Tibial nerve (tissue), 4 donors: ENCODE measurements at regions not wholly inside any gene's neighbourhood (a gene's known extent, or its start where the extent isn't known, plus 50 kb on each side); places are given as distances from the start of the nearest gene placed in this dataset.

Source experiments
- DNase-seq, 2 donors: peaks; one replicate each; pipeline ENCODE4 v3.0.0-alpha.2; 2019; ENCODE audit warnings: low spot score in 2 of 2
- H3K27ac ChIP-seq, 4 donors: fragments of 200-600 bp; sonication (generic) in 3 of 4; one replicate each; pipeline ENCODE4 v1.5.1; 2017 to 2019; ENCODE audit warnings: mild to moderate bottlenecking in 1 of 4
- H3K27me3 ChIP-seq, 2 donors: fragments of 200-600 bp; sonication (generic) in 1 of 2; one replicate each; pipeline versions ENCODE4 v1.5.1 to v1.6.0; 2017 to 2019
- H3K36me3 ChIP-seq, 3 donors: fragments of 200-600 bp; sonication (generic); one replicate each; pipeline ENCODE4 v1.5.1; 2018 to 2019
- H3K4me1 ChIP-seq, 4 donors: fragments of 200-600 bp; sonication (generic) in 3 of 4; one replicate each; pipeline ENCODE4 v1.5.1; 2017 to 2019
- H3K4me3 ChIP-seq, 4 donors: fragments of 200-600 bp; sonication (generic) in 3 of 4; one replicate each; pipeline ENCODE4 v1.5.1; 2017 to 2019; ENCODE audit warnings: mild to moderate bottlenecking in 1 of 4, moderate library complexity in 1 of 4
- H3K9me3 ChIP-seq, 4 donors: fragments of 200-600 bp; sonication (generic) in 3 of 4; one replicate each; pipeline ENCODE4 v1.5.1; 2017 to 2019
- EP300 ChIP-seq, 2 donors: sonication (generic); formaldehyde crosslinking; IDR thresholded peaks; one replicate each; pipeline ENCODE4 v1.6.1; 2017; ENCODE audit warnings: antibody characterized with exemption in 2 of 2, mild to moderate bottlenecking in 1 of 2
- POLR2A ChIP-seq, 2 donors: fragments of 450-650 bp; IDR thresholded peaks; one replicate each; pipeline ENCODE4 v1.6.1; 2017; ENCODE audit warnings: antibody characterized with exemption in 2 of 2, mild to moderate bottlenecking in 2 of 2, moderate library complexity in 2 of 2
- WGBS, 2 donors: methylation state at CpG; one replicate each; pipeline ENCODE4 v1.1.5; 2018; 5-methylcytosine and 5-hydroxymethylcytosine counted together
- TF ChIP-seq, protein P1 (sequence below), 5 experiments: fragments of 200-600 bp in 3 of 5; fragments of 450-650 bp in 2 of 5; sonication (generic) in 3 of 5; IDR thresholded peaks; one replicate each; pipeline ENCODE4 v1.5.1; 2016 to 2019; ENCODE audit warnings: antibody characterized with exemption in 5 of 5, mild to moderate bottlenecking in 3 of 5, moderate library complexity in 2 of 5

DNA sequence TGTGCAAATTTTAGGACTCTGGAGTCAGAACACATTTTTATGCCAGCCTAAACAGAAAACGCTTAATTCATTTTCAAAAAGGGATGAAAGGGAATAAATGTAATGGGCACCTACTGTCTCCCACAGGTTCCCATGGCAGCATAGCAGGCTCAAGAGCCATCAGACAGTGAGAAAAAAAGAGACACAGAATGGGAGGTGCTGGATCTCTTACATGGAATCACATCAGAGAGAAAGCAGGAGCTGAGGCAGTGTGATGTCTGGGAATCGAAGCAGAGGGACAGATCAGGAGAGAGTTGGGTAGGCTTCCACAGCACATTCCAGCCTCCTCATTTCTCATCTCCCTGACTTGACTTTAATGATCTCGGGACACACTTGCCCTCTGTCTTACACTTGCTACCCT, 684.3 kb downstream of the KCNJ3 start:
- no peak for DNase-seq
- no peak overlapping the region for H3K27ac ChIP-seq
- H3K4me1 ChIP-seq = peaks cover 0 to 12% (median 3%) of the 10 kb centered on the region in 4 donors
- no peak overlapping the region for H3K4me3 ChIP-seq
- WGBS, 2 donors = 49 to 66% methylated on average over 3 of the region's 3 CpGs
- no peaks in the 10 kb centered on the region for H3K27me3 ChIP-seq
- no peaks in the 10 kb centered on the region for H3K9me3 ChIP-seq
- TF ChIP-seq, protein P1, sequence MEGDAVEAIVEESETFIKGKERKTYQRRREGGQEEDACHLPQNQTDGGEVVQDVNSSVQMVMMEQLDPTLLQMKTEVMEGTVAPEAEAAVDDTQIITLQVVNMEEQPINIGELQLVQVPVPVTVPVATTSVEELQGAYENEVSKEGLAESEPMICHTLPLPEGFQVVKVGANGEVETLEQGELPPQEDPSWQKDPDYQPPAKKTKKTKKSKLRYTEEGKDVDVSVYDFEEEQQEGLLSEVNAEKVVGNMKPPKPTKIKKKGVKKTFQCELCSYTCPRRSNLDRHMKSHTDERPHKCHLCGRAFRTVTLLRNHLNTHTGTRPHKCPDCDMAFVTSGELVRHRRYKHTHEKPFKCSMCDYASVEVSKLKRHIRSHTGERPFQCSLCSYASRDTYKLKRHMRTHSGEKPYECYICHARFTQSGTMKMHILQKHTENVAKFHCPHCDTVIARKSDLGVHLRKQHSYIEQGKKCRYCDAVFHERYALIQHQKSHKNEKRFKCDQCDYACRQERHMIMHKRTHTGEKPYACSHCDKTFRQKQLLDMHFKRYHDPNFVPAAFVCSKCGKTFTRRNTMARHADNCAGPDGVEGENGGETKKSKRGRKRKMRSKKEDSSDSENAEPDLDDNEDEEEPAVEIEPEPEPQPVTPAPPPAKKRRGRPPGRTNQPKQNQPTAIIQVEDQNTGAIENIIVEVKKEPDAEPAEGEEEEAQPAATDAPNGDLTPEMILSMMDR (IDR thresholded peaks at IDR 0.05) = no peak
- TF ChIP-seq POLR2A (IDR thresholded peaks at IDR 0.05) = no peak
- no peak for TF ChIP-seq EP300 (IDR thresholded peaks at IDR 0.05)
- H3K36me3 ChIP-seq = no peaks in the 10 kb centered on the region

DNA sequence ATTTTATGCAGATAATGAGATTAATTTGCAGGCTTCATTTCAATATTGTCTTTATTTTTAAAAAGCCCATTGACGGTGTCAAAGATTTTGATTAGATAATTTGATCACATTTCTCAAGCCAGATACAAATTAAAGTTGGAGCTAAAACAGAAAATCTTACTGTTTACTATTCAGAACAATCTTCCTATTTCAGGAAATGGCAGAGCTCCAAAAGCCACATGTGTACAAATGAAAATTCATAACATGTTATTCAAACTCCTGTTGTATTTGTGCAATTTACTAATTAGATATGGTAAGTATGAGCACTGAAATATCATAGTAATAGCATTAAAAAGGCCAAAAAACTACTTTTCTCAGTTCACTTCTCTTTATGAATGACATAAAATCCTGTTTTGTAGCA, 682.9 kb downstream of the KCNJ3 start:
- 20 to 28% methylated on average over 1 of the region's 1 CpG for WGBS, 2 donors
- Histone ChIP-seq H3K36me3 (no peaks in the 10 kb centered on the region), H3K4me1 (peaks cover 0 to 16% (median 3%) of the 10 kb centered on the region in 4 donors), H3K27ac (no peak overlapping the region), H3K9me3 (no peaks in the 10 kb centered on the region), H3K4me3 (no peak overlapping the region), H3K27me3 (no peaks in the 10 kb centered on the region)
- TF ChIP-seq EP300 (IDR thresholded peaks at IDR 0.05) = no peak
- no peak for TF ChIP-seq POLR2A (IDR thresholded peaks at IDR 0.05)
- TF ChIP-seq, protein P1 (IDR thresholded peaks at IDR 0.05) = no peak
- no peak for DNase-seq

DNA sequence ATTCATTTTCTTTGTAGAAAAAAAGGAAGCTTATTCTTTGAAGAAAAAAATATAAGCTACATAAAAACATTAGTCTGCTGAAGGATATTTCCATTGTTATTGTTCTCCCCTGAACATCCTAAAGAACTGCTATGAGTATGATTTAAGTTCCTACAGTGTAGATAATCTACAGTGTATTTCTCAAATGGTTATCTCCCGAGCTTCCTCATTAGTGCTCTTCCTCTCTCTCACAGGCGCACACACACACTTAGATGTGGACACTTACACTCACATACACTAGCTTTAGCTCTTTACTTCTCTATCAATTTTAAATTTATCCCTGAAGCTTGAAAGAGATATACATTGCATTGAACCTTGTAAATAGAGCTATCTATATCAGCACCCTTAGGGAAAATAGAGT, 681.0 kb downstream of the KCNJ3 start:
- H3K4me1 ChIP-seq = peaks cover 0 to 16% (median 3%) of the 10 kb centered on the region in 4 donors
- no peak for DNase-seq
- H3K27ac ChIP-seq = peak overlapping the region in 1 of 4 donors; percentile 68
- no peaks in the 10 kb centered on the region for H3K27me3 ChIP-seq
- no peaks in the 10 kb centered on the region for H3K9me3 ChIP-seq
- no peak overlapping the region for H3K4me3 ChIP-seq
- no peak for TF ChIP-seq POLR2A (IDR thresholded peaks at IDR 0.05)
- TF ChIP-seq EP300 (IDR thresholded peaks at IDR 0.05) = no peak
- TF ChIP-seq, protein P1 (IDR thresholded peaks at IDR 0.05) = no peak
- WGBS, 2 donors = 66 to 67% methylated on average over 2 of the region's 2 CpGs
- no peaks in the 10 kb centered on the region for H3K36me3 ChIP-seq

DNA sequence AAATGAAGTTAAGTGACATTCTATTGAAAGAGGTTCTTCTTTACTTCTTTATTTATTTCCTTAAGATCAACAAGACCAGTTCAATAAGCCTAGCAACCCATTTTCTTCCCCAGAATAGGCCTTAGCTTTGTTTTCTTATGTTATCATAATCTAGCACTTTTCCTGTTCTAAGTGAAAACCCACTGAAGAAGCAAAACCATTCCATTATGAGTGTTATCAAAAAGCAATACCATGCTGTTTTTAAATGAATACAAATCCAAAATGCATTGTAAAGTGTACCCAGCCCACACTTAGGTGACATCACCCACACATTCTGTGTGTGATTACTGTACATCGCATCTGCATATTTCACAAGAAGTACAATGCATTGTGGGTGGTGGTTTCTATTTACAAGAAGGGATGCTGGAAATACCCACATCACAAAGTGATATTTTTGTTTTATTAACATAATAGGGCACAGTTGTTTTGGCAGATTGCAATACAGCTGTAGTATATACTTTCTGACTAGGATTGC, 679.5 kb downstream of the KCNJ3 start:
- Histone ChIP-seq H3K27ac (peak overlapping the region in 2 of 4 donors; percentile 63 to 68), H3K9me3 (no peaks in the 10 kb centered on the region), H3K36me3 (no peaks in the 10 kb centered on the region), H3K4me3 (no peak overlapping the region), H3K4me1 (peaks cover 0 to 16% (median 3%) of the 10 kb centered on the region in 4 donors), H3K27me3 (no peaks in the 10 kb centered on the region)
- no peak for TF ChIP-seq EP300 (IDR thresholded peaks at IDR 0.05)
- TF ChIP-seq, protein P1 (IDR thresholded peaks at IDR 0.05) = no peak
- no peak for TF ChIP-seq POLR2A (IDR thresholded peaks at IDR 0.05)
- no peak for DNase-seq
- 51 to 53% methylated on average over 1 of the region's 1 CpG for WGBS, 2 donors

DNA sequence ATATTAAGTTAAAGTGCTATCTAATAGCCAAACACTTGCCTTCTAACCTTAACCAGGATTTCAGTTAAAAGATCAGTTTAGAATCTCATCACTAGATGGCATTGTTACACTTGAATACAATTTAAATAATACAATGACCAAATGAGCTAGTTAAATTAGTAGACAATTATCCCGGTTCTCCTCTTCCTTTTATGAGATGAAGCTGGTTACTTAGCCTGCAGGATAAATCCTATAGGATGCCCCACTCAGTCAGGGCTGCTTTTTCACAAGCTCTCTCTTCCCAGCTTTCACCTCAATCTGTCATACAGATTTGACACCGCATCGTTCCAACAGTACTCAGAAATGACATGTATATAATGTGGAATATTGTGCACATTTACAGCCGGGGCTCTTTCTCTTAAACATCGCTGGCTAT, 678.8 kb downstream of the KCNJ3 start:
- no peak for DNase-seq
- Histone ChIP-seq H3K36me3 (no peaks in the 10 kb centered on the region), H3K27me3 (no peaks in the 10 kb centered on the region), H3K4me1 (peaks cover 0 to 16% (median 3%) of the 10 kb centered on the region in 4 donors), H3K4me3 (no peak overlapping the region), H3K27ac (peak overlapping the region in 2 of 4 donors; percentile 63 to 68), H3K9me3 (no peaks in the 10 kb centered on the region)
- WGBS, 2 donors = 64% methylated on average over 5 of the region's 5 CpGs
- TF ChIP-seq EP300 (IDR thresholded peaks at IDR 0.05) = no peak
- TF ChIP-seq, protein P1 (IDR thresholded peaks at IDR 0.05) = peak; percentile 28 to 57 (median 46)
- no peak for TF ChIP-seq POLR2A (IDR thresholded peaks at IDR 0.05)
